Hepatocyte (in vitro differentiated cells): ENCODE measurements at regions not wholly inside any gene's neighbourhood (a gene's known extent, or its start where the extent isn't known, plus 50 kb on each side); places are given as distances from the start of the nearest gene placed in this dataset.

Source experiments
- DNase-seq: peaks from one replicate; pipeline ENCODE4 v3.0.0-alpha.2; 2016; ENCODE audit warnings: low spot score
- H2AFZ ChIP-seq: fragments of 200-600 bp; sonication (generic); 2 replicates; pipeline ENCODE4 v1.6.0; 2016; ENCODE audit warnings: antibody characterized with exemption, mild to moderate bottlenecking
- H3K27ac ChIP-seq: fragments of 200-600 bp; sonication (generic); 2 replicates; pipeline ENCODE4 v1.5.1; 2016; ENCODE audit warnings: mild to moderate bottlenecking
- H3K27me3 ChIP-seq: fragments of 200-600 bp; sonication (generic); 2 replicates; pipeline ENCODE4 v1.6.1; 2016
- H3K36me3 ChIP-seq: fragments of 200-600 bp; sonication (generic); replicated peaks from 2 replicates; pipeline ENCODE4 v1.5.1; 2016; ENCODE audit warnings: low read depth; ENCODE audit not compliant: insufficient read depth
- H3K4me1 ChIP-seq: fragments of 200-600 bp; sonication (generic); 2 replicates; pipeline ENCODE4 v1.5.1; 2016; ENCODE audit warnings: mild to moderate bottlenecking, moderate library complexity; ENCODE audit not compliant: insufficient read depth
- H3K4me2 ChIP-seq: fragments of 200-600 bp; sonication (generic); 2 replicates; pipeline ENCODE4 v1.6.0; 2016
- H3K4me3 ChIP-seq: fragments of 200-600 bp; sonication (generic); 2 replicates; pipeline ENCODE4 v1.5.1; 2016; ENCODE audit warnings: mild to moderate bottlenecking
- H3K79me2 ChIP-seq: fragments of 200-600 bp; sonication (generic); 2 replicates; pipeline ENCODE4 v1.6.0; 2017; ENCODE audit warnings: mild to moderate bottlenecking
- H3K9me2 ChIP-seq: fragments of 200-600 bp; sonication (generic); replicated peaks from 2 replicates; pipeline ENCODE4 v1.6.0; 2017; ENCODE audit warnings: mild to moderate bottlenecking; ENCODE audit not compliant: insufficient read depth
- H3K9me3 ChIP-seq: fragments of 200-600 bp; sonication (generic); 2 replicates; pipeline ENCODE4 v1.5.1; 2016; ENCODE audit warnings: low read depth, mild to moderate bottlenecking
- H4K20me1 ChIP-seq: fragments of 200-600 bp; sonication (generic); 2 replicates; pipeline ENCODE4 v1.6.0; 2016; ENCODE audit warnings: mild to moderate bottlenecking; ENCODE audit not compliant: insufficient read depth, poor library complexity, severe bottlenecking
- EZH2 ChIP-seq: fragments of 200-600 bp; sonication (generic); IDR thresholded peaks from 2 replicates; pipeline ENCODE4 v1.6.1; 2016; ENCODE audit warnings: antibody characterized with exemption, mild to moderate bottlenecking, borderline replicate concordance
- EZH2phosphoT487 ChIP-seq: fragments of 200-600 bp; sonication (generic); IDR thresholded peaks from one replicate; pipeline ENCODE4 v1.6.1; 2018; ENCODE audit warnings: antibody characterized with exemption, mild to moderate bottlenecking, low read depth, moderate library complexity; ENCODE audit not compliant: unreplicated experiment, severe bottlenecking
- WGBS: methylation state at CpG from one replicate; pipeline ENCODE4 v1.1.6; 2016; ENCODE audit warnings: low lambda C conversion rate; ENCODE audit errors: missing lambda C conversion rate; 5-methylcytosine and 5-hydroxymethylcytosine counted together
- TF ChIP-seq, protein P1 (sequence below): fragments of 200-600 bp; sonication (generic); IDR thresholded peaks from 2 replicates; pipeline ENCODE4 v1.5.1; 2016; ENCODE audit warnings: antibody characterized with exemption, mild to moderate bottlenecking; ENCODE audit not compliant: poor library complexity

DNA sequence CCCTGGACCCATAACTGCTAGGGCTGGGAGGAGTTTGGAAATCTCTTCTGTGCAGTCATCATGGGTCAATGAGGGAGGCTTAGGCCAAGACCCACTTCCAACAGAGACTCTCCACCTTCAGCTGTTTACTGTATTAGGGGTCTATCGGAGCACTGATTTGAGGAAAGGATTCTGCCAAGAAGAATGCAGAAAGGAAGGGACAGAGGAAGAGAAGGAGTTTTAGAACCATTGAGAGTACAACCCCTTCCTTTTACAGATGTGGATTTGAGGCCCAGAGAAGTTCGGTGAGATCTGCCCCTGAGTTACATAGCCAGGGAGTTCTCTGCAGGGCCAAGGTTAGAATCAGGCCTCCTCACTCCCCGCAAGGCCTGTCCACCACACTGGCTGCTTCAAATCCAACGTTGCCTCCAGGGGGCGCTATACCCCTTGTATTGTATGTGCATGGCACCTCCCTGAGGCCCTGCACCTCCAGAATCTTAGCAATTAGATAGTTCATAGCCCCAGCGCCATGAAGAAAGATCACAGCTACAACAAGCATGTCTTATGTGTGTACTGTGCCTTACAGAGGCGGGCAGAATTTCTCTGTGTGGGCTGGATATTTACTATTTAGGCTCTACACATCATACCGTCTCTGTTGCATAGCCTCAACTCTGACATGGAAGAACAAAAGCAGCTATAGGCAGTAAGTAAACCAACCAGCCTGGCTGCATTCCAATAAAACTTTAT, 246.8 kb downstream of the SKIDA1 start:
- 26% methylated on average over 8 of the region's 8 CpGs for WGBS
- H4K20me1 ChIP-seq = no peaks in the 10 kb centered on the region
- no peaks in the 10 kb centered on the region for H3K4me1 ChIP-seq
- H3K79me2 ChIP-seq = no peaks in the 10 kb centered on the region
- H3K9me2 ChIP-seq = no peaks in the 10 kb centered on the region
- no peak for TF ChIP-seq EZH2
- TF ChIP-seq, protein P1, sequence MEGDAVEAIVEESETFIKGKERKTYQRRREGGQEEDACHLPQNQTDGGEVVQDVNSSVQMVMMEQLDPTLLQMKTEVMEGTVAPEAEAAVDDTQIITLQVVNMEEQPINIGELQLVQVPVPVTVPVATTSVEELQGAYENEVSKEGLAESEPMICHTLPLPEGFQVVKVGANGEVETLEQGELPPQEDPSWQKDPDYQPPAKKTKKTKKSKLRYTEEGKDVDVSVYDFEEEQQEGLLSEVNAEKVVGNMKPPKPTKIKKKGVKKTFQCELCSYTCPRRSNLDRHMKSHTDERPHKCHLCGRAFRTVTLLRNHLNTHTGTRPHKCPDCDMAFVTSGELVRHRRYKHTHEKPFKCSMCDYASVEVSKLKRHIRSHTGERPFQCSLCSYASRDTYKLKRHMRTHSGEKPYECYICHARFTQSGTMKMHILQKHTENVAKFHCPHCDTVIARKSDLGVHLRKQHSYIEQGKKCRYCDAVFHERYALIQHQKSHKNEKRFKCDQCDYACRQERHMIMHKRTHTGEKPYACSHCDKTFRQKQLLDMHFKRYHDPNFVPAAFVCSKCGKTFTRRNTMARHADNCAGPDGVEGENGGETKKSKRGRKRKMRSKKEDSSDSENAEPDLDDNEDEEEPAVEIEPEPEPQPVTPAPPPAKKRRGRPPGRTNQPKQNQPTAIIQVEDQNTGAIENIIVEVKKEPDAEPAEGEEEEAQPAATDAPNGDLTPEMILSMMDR = peak; percentile 84
- no peaks in the 10 kb centered on the region for H3K27me3 ChIP-seq
- H3K4me2 ChIP-seq = no peak overlapping the region
- H3K4me3 ChIP-seq = no peak overlapping the region
- H3K27ac ChIP-seq = no peak overlapping the region
- H3K9me3 ChIP-seq = no peaks in the 10 kb centered on the region
- H2AFZ ChIP-seq = peak overlapping the region; percentile 5
- peak; percentile 94 for DNase-seq
- no peaks in the 10 kb centered on the region for H3K36me3 ChIP-seq

DNA sequence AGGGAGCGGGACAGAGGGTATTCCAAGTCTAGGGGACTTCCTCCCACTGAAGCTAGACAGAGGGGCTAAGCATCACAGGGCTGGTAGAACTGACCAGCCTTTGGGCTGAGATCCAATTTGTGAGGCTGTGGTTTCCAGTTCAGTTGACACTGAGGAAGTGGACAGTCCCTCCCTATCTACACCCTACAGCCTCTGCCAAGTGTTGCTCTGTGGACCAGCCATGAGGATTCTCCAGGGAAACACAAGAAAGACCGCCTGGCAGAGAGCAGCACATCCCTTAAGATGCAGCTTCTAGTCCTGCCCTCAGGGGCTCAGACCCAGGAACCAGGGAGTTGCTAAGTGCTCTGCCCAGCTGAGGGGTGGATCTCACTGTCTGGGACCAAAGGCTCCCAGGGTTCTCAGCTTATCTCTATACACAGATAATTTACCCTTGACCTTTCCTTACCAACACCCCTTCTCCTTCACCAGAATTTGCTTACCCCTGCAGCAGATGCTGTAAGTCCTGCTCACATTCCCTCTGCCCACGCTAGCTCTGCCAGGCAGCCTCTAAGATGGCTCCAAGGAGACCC, 252.0 kb downstream of the SKIDA1 start:
- WGBS = 86% methylated on average over 3 of the region's 3 CpGs
- H3K27ac ChIP-seq = no peak overlapping the region
- no peak overlapping the region for H2AFZ ChIP-seq
- no peak for DNase-seq
- H3K4me3 ChIP-seq = no peak overlapping the region
- H3K27me3 ChIP-seq = no peaks in the 10 kb centered on the region
- H3K36me3 ChIP-seq = no peaks in the 10 kb centered on the region
- TF ChIP-seq EZH2phosphoT487 (no peak), EZH2 (no peak)
- TF ChIP-seq, protein P1 = no peak
- no peaks in the 10 kb centered on the region for H3K9me3 ChIP-seq
- no peaks in the 10 kb centered on the region for H4K20me1 ChIP-seq
- no peak overlapping the region for H3K4me2 ChIP-seq
- no peaks in the 10 kb centered on the region for H3K4me1 ChIP-seq
- H3K9me2 ChIP-seq = no peaks in the 10 kb centered on the region
- H3K79me2 ChIP-seq = no peaks in the 10 kb centered on the region

DNA sequence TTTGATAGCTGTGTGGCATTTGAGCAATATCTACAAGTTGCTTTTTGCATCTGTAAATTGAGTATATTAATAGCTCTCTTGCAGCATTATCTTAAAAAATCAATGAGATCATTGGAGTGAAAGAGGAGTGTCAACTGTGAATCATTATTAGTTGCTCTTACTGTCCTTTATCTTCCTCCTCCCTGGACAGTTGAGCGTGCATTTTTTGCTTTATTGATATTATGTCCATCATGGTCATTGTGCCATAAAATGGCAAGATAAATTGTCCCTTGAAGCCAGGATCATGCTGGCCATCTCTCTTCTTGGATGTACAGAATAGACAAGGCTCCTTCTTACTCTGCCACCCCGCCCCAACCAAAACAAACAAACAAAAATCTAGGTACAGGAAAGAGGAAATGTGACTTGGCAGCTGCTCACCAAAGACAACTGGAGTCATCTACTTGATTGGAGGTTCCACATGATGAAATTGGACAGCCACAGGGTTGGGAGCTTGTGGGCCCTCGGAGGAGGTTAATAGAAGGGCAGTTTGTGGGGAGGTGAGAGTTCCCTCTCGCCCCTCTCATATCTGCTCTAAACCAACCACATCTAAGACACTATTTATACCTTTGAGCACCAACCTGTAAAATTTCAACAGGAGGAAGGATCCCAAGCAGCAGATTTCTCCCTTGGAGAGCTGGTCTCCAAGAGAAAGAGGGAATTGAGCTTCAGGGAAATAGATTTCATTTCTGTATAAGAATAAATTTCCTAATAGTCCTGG, 252.7 kb downstream of the SKIDA1 start:
- H3K9me2 ChIP-seq = no peaks in the 10 kb centered on the region
- H3K4me3 ChIP-seq = no peak overlapping the region
- 94% methylated on average over 4 of the region's 4 CpGs for WGBS
- no peak overlapping the region for H3K4me2 ChIP-seq
- no peaks in the 10 kb centered on the region for H4K20me1 ChIP-seq
- no peaks in the 10 kb centered on the region for H3K79me2 ChIP-seq
- no peaks in the 10 kb centered on the region for H3K9me3 ChIP-seq
- DNase-seq = no peak
- H3K27me3 ChIP-seq = no peaks in the 10 kb centered on the region
- no peaks in the 10 kb centered on the region for H3K4me1 ChIP-seq
- TF ChIP-seq, protein P1 = no peak
- TF ChIP-seq EZH2phosphoT487 = no peak
- TF ChIP-seq EZH2 = no peak
- no peaks in the 10 kb centered on the region for H3K36me3 ChIP-seq
- H2AFZ ChIP-seq = no peak overlapping the region
- H3K27ac ChIP-seq = no peak overlapping the region
